Ishikawa (cell line): ENCODE measurements at regions not wholly inside any gene's neighbourhood (a gene's known extent, or its start where the extent isn't known, plus 50 kb on each side); places are given as distances from the start of the nearest gene placed in this dataset.

Experiments
- CEBPB ChIP-seq: IDR thresholded peaks from 2 replicates; pipeline ENCODE4 v1.6.1; 2012
- CREB1 ChIP-seq: IDR thresholded peaks from 2 replicates; pipeline ENCODE4 v1.6.1; 2012; ENCODE audit warnings: low read depth
- EGR1 ChIP-seq: IDR thresholded peaks from 2 replicates; pipeline ENCODE4 v1.6.1; 2012
- EP300 ChIP-seq: IDR thresholded peaks from 2 replicates; pipeline ENCODE4 v1.6.1; 2012; ENCODE audit warnings: borderline replicate concordance
- FOXM1 ChIP-seq: IDR thresholded peaks from 2 replicates; pipeline ENCODE4 v1.6.1; 2012; ENCODE audit warnings: low read depth, borderline replicate concordance
- MAX ChIP-seq: IDR thresholded peaks from 2 replicates; pipeline ENCODE4 v1.6.1; 2012
- NFIC ChIP-seq: IDR thresholded peaks from 2 replicates; pipeline ENCODE4 v1.6.1; 2012
- RAD21 ChIP-seq: IDR thresholded peaks from 2 replicates; pipeline ENCODE4 v1.6.1; 2012; ENCODE audit warnings: low read depth
- REST ChIP-seq: IDR thresholded peaks from 2 replicates; pipeline ENCODE4 v1.6.1; 2012; ENCODE audit warnings: low read depth, mild to moderate bottlenecking
- TAF1 ChIP-seq: IDR thresholded peaks from 2 replicates; pipeline ENCODE4 v1.6.1; 2012; ENCODE audit warnings: low read depth, mild to moderate bottlenecking
- TCF12 ChIP-seq: IDR thresholded peaks from 2 replicates; pipeline ENCODE4 v1.6.1; 2012; ENCODE audit warnings: low read depth
- TEAD4 ChIP-seq: IDR thresholded peaks from 2 replicates; pipeline ENCODE4 v1.6.1; 2012
- USF1 ChIP-seq: IDR thresholded peaks from 2 replicates; pipeline ENCODE4 v1.6.1; 2012
- YY1 ChIP-seq: IDR thresholded peaks from 2 replicates; pipeline ENCODE4 v1.6.1; 2012; ENCODE audit warnings: low read depth
- ZBTB7A ChIP-seq: IDR thresholded peaks from 2 replicates; pipeline ENCODE4 v1.6.1; 2012; ENCODE audit warnings: low read depth

GRCh38 chr12:70078161-70078560, 165.1 kb upstream of the CNOT2 start:
- TF ChIP-seq USF1 (no peak), CREB1 (no peak), CEBPB (no peak), TAF1 (no peak)

- TF ChIP-seq NFIC (no peak), RAD21 (no peak), EP300 (no peak), YY1 (no peak), EGR1 (no peak), CREB1 (no peak), CEBPB (no peak), TAF1 (no peak), ZBTB7A (no peak), TCF12 (no peak), REST (no peak), TEAD4 (no peak), USF1 (no peak), FOXM1 (no peak), MAX (no peak)
Observed at GRCh38 chr12:70080566-70080965, 162.7 kb upstream of the CNOT2 start.

- no peak for TF ChIP-seq USF1
- no peak for TF ChIP-seq EP300
- no peak for TF ChIP-seq RAD21
- no peak for TF ChIP-seq MAX
- TF ChIP-seq ZBTB7A = no peak
- TF ChIP-seq CEBPB = no peak
- no peak for TF ChIP-seq YY1
- TF ChIP-seq EGR1 = no peak
- TF ChIP-seq FOXM1 = no peak
Observed at GRCh38 chr12:70082997-70083676, 160.1 kb upstream of the CNOT2 start.

GRCh38 chr12:70083677-70084020, 159.6 kb upstream of the CNOT2 start:
- TF ChIP-seq CEBPB (no peak), YY1 (no peak), FOXM1 (no peak), MAX (no peak), ZBTB7A (no peak), USF1 (no peak), EGR1 (no peak), EP300 (no peak), NFIC (no peak), TAF1 (no peak), RAD21 (no peak), TEAD4 (no peak), CREB1 (no peak), TCF12 (no peak), REST (no peak)

GRCh38 chr12:70091021-70091521, 152.2 kb upstream of the CNOT2 start:
- no peak for TF ChIP-seq MAX
- TF ChIP-seq TCF12 = no peak
- TF ChIP-seq NFIC = no peak
- TF ChIP-seq USF1 = no peak
- TF ChIP-seq FOXM1 = no peak
- no peak for TF ChIP-seq YY1
- TF ChIP-seq ZBTB7A = no peak
- no peak for TF ChIP-seq EP300
